ENCODE measurements at regions not wholly inside any gene's neighbourhood (a gene's known extent, or its start where the extent isn't known, plus 50 kb on each side); places are given as distances from the start of the nearest gene placed in this dataset.

DNA sequence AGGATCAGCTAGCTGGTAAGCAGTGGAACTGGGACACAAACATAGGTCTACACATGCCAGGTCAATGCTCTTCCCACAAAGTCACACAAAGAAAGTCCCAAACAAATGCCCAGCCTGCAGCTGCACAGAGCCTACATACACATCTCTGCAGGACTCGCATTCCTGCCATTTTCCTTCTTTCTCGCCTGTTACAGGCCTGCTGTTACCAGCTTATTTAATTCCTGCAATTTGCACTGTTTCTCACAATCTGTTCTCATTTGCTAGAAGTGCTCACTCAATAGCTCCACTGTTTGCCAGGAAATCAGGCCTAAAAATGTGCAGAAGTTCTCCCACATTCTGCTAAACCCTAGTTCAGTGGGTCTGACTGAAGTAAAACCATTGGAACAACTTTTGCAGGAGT lies 362.6 kb upstream of the C1orf87 start:
- Histone ChIP-seq H3K9me3 (peaks cover 0 to 8% of the 10 kb centered on the region in 2 donors), H3K36me3 (no peaks in the 10 kb centered on the region), H3K27me3 (no peaks in the 10 kb centered on the region), H3K27ac (no peak overlapping the region), H3K4me3 (no peak overlapping the region), H3K4me1 (peaks cover 0 to 2% of the 10 kb centered on the region in 2 donors)
- no peak for DNase-seq (ENCODE audit: low spot score in 2 of 2)
- intact Hi-C loops (cut with DNase I): no loop called here
- TF ChIP-seq, protein P1, sequence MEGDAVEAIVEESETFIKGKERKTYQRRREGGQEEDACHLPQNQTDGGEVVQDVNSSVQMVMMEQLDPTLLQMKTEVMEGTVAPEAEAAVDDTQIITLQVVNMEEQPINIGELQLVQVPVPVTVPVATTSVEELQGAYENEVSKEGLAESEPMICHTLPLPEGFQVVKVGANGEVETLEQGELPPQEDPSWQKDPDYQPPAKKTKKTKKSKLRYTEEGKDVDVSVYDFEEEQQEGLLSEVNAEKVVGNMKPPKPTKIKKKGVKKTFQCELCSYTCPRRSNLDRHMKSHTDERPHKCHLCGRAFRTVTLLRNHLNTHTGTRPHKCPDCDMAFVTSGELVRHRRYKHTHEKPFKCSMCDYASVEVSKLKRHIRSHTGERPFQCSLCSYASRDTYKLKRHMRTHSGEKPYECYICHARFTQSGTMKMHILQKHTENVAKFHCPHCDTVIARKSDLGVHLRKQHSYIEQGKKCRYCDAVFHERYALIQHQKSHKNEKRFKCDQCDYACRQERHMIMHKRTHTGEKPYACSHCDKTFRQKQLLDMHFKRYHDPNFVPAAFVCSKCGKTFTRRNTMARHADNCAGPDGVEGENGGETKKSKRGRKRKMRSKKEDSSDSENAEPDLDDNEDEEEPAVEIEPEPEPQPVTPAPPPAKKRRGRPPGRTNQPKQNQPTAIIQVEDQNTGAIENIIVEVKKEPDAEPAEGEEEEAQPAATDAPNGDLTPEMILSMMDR (IDR thresholded peaks at IDR 0.05): no peak

GRCh38 chr1:60431593-60431992 lies 358.0 kb upstream of the C1orf87 start:
- Histone ChIP-seq H3K9me3 (peaks cover 0 to 8% of the 10 kb centered on the region in 2 donors), H3K36me3 (no peaks in the 10 kb centered on the region), H3K4me3 (no peak overlapping the region), H3K27me3 (no peaks in the 10 kb centered on the region), H3K27ac (no peak overlapping the region), H3K4me1 (peaks cover 0 to 2% of the 10 kb centered on the region in 2 donors)
- TF ChIP-seq, protein P1 (IDR thresholded peaks at IDR 0.05): no peak
- intact Hi-C loops (cut with DNase I): no loop called here
- DNase-seq (ENCODE audit: low spot score in 2 of 2): no peak

DNA sequence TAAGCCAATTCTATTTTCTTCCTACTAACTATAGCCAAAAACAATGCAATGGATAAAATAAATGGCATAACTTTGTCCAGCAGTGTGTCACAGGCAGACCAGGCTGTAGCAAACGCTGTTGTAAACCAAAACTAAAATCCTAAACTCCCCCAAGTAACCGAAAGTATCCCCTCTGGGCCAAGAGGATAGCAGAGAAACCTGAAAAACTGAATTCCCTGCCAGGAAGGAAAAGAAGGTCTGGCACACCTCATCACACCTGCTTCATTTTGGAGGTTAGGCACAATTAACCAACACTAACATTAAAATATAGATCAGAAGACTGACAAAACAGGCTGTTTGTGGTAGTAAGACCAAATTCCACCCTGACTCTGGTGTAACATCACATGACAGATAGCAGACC lies 356.8 kb upstream of the C1orf87 start:
- peaks cover 0 to 2% of the 10 kb centered on the region in 2 donors for H3K4me1 ChIP-seq
- no peak overlapping the region for H3K4me3 ChIP-seq
- TF ChIP-seq, protein P1 (IDR thresholded peaks at IDR 0.05): no peak
- H3K27me3 ChIP-seq: no peaks in the 10 kb centered on the region
- DNase-seq (ENCODE audit: low spot score in 2 of 2): no peak
- no peaks in the 10 kb centered on the region for H3K36me3 ChIP-seq
- intact Hi-C loops (cut with DNase I): no loop called here
- peaks cover 0 to 8% of the 10 kb centered on the region in 2 donors for H3K9me3 ChIP-seq
- no peak overlapping the region for H3K27ac ChIP-seq

GRCh38 chr1:60428127-60428526 lies 354.6 kb upstream of the C1orf87 start:
- H3K27me3 ChIP-seq: no peaks in the 10 kb centered on the region
- no peak overlapping the region for H3K4me3 ChIP-seq
- DNase-seq (ENCODE audit: low spot score in 2 of 2): no peak
- no peaks in the 10 kb centered on the region for H3K36me3 ChIP-seq
- H3K9me3 ChIP-seq: no peaks in the 10 kb centered on the region
- TF ChIP-seq, protein P1 (IDR thresholded peaks at IDR 0.05): no peak
- H3K27ac ChIP-seq: no peak overlapping the region
- intact Hi-C loops (cut with DNase I): no loop called here
- H3K4me1 ChIP-seq: peaks cover 0 to 2% of the 10 kb centered on the region in 2 donors

- TF ChIP-seq, protein P1 (IDR thresholded peaks at IDR 0.05): no peak
- Histone ChIP-seq H3K27ac (no peak overlapping the region), H3K36me3 (no peaks in the 10 kb centered on the region), H3K9me3 (no peaks in the 10 kb centered on the region), H3K4me1 (peaks cover 0 to 2% of the 10 kb centered on the region in 2 donors), H3K27me3 (no peaks in the 10 kb centered on the region), H3K4me3 (no peak overlapping the region)
- intact Hi-C loops (cut with DNase I): no loop called here
- DNase-seq (ENCODE audit: low spot score in 2 of 2): no peak
Observed at GRCh38 chr1:60427701-60428100, 354.1 kb upstream of the C1orf87 start.

GRCh38 chr1:60427194-60427593 lies 353.6 kb upstream of the C1orf87 start:
- intact Hi-C loops (cut with DNase I): no loop called here
- Histone ChIP-seq H3K4me3 (no peak overlapping the region), H3K27me3 (no peaks in the 10 kb centered on the region), H3K4me1 (peaks cover 0 to 2% of the 10 kb centered on the region in 2 donors), H3K27ac (no peak overlapping the region), H3K36me3 (no peaks in the 10 kb centered on the region), H3K9me3 (peaks cover 0 to 2% of the 10 kb centered on the region in 2 donors)
- DNase-seq (ENCODE audit: low spot score in 2 of 2): no peak
- TF ChIP-seq, protein P1 (IDR thresholded peaks at IDR 0.05): no peak
